ENCODE measurements at regions not wholly inside any gene's neighbourhood (a gene's known extent, or its start where the extent isn't known, plus 50 kb on each side); places are given as distances from the start of the nearest gene placed in this dataset.
"Not testable (repeated sequence)": the region's sequence is repeated elsewhere in the genome, so short reads cannot be mapped to it uniquely, and the experiment has no call there.

DNA sequence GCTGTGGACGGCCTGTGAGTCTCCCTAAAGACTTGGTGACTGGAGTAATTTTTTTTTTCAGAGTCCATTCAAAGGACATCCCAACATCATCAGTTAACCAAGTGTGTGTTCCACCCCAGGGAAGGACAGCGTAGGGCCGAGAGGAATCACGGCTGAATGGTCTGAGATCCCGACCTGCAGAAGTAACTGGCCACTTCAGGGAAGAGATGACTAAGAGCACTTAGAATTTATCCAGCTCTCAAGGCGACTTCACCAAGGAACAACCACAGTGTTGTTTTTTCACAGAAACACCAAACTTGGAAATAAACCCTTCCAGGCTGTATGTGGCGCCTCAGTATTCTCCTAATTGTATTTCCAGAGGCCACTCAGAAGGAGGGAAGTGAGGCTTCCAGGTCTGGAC lies 231.6 kb downstream of the FNDC1 start:
- no peaks in the 10 kb centered on the region for H3K4me1 Mint-ChIP-seq

DNA sequence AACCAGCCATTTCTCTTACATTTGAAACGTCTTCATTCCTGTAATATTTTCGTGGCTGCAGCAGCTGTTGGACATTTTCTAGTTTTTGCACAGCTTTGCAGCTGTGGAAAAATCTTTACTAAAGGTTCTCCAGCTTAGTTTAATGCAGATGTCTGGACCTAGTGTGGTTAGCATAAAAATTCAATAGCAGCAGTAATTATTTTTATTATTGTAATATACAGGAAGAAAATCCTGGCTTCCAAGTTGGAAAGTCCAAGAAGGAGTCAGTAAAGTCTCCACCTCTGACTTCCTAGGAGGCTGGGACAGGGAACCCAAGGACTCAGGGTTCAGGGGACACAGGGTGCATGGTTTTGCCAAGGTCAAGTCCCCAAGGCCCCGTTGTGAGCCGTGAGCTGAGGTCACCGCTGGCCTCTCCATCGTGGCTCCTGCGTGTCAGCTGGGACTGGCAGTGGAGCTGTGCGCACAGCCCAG lies 230.6 kb downstream of the FNDC1 start:
- Mint-ChIP-seq H3K9me3 (no peaks in the 10 kb centered on the region), H3K27me3 (ENCODE audit: low read depth) (peaks cover 16% of the 10 kb centered on the region), H3K4me3 (no peak overlapping the region), H3K27ac (ENCODE audit: unreplicated experiment) (no peak overlapping the region), H3K4me1 (no peaks in the 10 kb centered on the region), H3K36me3 (ENCODE audit: low read depth) (no peaks in the 10 kb centered on the region)
- DNase-seq (ENCODE audit: low read depth, low spot score), result no peak
- TF ChIP-seq, protein P1, sequence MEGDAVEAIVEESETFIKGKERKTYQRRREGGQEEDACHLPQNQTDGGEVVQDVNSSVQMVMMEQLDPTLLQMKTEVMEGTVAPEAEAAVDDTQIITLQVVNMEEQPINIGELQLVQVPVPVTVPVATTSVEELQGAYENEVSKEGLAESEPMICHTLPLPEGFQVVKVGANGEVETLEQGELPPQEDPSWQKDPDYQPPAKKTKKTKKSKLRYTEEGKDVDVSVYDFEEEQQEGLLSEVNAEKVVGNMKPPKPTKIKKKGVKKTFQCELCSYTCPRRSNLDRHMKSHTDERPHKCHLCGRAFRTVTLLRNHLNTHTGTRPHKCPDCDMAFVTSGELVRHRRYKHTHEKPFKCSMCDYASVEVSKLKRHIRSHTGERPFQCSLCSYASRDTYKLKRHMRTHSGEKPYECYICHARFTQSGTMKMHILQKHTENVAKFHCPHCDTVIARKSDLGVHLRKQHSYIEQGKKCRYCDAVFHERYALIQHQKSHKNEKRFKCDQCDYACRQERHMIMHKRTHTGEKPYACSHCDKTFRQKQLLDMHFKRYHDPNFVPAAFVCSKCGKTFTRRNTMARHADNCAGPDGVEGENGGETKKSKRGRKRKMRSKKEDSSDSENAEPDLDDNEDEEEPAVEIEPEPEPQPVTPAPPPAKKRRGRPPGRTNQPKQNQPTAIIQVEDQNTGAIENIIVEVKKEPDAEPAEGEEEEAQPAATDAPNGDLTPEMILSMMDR (conservative IDR thresholded peaks at IDR 0.05), result no peak

More for the DNA sequence above, 231.6 kb downstream of the FNDC1 start:
- Mint-ChIP-seq H3K27ac (ENCODE audit: unreplicated experiment) (no peak overlapping the region), H3K4me3 (no peak overlapping the region), H3K36me3 (ENCODE audit: low read depth) (no peaks in the 10 kb centered on the region), H3K9me3 (no peaks in the 10 kb centered on the region), H3K27me3 (ENCODE audit: low read depth) (peaks cover 9% of the 10 kb centered on the region)
- TF ChIP-seq, protein P1 (conservative IDR thresholded peaks at IDR 0.05), result no peak
- no peak for DNase-seq (ENCODE audit: low read depth, low spot score)

DNA sequence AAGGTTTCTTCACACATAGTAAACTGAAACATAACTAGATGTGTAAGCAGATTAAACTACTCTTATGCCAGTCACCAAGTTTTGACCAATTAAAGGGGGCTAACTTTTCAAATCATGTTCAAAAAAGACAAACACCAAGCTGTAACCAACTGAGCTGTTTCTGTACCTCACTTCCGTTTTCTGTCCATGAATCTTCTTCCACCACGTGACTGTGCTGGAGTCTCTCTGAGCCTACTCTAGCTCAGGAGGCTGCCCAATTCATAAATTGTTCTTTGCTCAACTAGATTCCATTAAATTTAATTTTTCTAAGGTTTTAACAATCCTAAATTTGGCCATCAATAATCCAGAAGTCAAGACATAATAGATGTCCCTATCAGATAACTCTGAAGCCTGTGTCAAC lies 229.4 kb downstream of the FNDC1 start:
- no peak overlapping the region for H3K27ac Mint-ChIP-seq (ENCODE audit: unreplicated experiment)
- no peak overlapping the region for H3K4me3 Mint-ChIP-seq
- no peak for DNase-seq (ENCODE audit: low read depth, low spot score)
- TF ChIP-seq, protein P1 (conservative IDR thresholded peaks at IDR 0.05), result no peak
- H3K4me1 Mint-ChIP-seq, result no peaks in the 10 kb centered on the region
- H3K36me3 Mint-ChIP-seq (ENCODE audit: low read depth), result no peaks in the 10 kb centered on the region
- no peaks in the 10 kb centered on the region for H3K9me3 Mint-ChIP-seq
- H3K27me3 Mint-ChIP-seq (ENCODE audit: low read depth), result peaks cover 15% of the 10 kb centered on the region

DNA sequence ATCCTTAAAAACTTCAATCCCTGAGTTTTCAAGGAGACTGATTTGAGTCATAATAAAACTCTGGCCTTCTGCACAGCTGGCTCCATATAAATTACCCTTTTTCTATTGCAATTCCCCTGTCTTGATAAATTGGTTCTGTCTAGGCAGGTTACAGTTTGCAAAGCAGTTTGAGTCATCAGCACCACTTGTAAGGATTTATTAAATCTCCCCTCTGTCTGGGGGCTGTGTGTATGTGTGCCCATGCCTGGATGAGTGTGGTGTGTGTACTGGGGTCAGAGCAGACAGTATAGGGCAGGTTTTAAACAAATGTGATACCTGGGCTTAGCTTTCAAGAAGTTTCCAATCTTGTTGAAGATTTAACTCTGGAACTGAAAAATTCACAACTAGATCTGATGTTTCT lies 228.6 kb downstream of the FNDC1 start:
- H3K27me3 Mint-ChIP-seq (ENCODE audit: low read depth), result peaks cover 17% of the 10 kb centered on the region
- H3K4me3 Mint-ChIP-seq, result no peak overlapping the region
- no peak for DNase-seq (ENCODE audit: low read depth, low spot score)
- no peak overlapping the region for H3K27ac Mint-ChIP-seq (ENCODE audit: unreplicated experiment)
- TF ChIP-seq, protein P1 (conservative IDR thresholded peaks at IDR 0.05), result no peak
- no peaks in the 10 kb centered on the region for H3K4me1 Mint-ChIP-seq
- peaks cover under 1% of the 10 kb centered on the region for H3K9me3 Mint-ChIP-seq
- H3K36me3 Mint-ChIP-seq (ENCODE audit: low read depth), result no peaks in the 10 kb centered on the region

DNA sequence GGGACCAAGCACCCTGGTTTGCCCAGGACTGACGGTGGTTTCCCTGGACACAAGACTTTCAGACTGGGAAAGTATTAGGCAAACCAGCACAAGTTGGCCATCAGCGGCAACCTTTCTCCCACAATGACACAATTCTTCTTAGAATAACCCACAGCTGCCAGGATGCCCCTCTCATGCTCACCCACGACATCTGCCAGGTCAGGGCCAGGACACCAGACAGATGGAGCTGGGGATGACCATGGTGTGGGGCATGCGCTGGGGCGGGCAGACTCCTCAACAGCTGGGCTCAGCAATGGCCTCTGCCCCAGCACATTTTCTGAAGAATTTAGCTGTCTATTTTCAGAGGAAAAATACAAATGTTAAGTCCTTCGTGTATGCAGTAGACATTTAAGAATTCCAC lies 226.4 kb downstream of the FNDC1 start:
- Mint-ChIP-seq H3K27me3 (ENCODE audit: low read depth) (peaks cover 33% of the 10 kb centered on the region), H3K36me3 (ENCODE audit: low read depth) (no peaks in the 10 kb centered on the region), H3K27ac (ENCODE audit: unreplicated experiment) (no peak overlapping the region), H3K4me3 (no peak overlapping the region), H3K4me1 (no peaks in the 10 kb centered on the region), H3K9me3 (peaks cover 3% of the 10 kb centered on the region)
- DNase-seq (ENCODE audit: low read depth, low spot score), result no peak
- TF ChIP-seq, protein P1 (conservative IDR thresholded peaks at IDR 0.05), result no peak

DNA sequence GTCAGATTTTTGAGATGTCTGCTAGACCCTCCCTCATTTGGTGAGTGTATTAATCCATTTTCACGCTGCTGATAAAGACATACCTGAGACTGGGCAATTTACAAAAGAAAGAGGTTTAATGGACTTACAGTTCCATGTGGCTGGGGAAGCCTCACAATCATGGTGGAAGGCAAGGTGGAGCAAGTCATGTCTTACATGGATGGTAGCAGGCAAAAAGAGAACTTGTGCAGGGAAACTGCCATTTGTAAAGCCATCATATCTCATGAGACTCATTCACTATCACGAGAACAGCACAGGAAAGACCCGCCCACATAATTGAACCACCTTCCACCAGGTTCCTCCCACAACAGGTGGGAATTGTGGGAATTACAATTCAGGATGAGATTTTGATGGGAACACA lies 223.5 kb downstream of the FNDC1 start:
- not testable (repeated sequence) for DNase-seq (ENCODE audit: low read depth, low spot score); H3K9me3 Mint-ChIP-seq; H3K36me3 Mint-ChIP-seq (ENCODE audit: low read depth); H3K4me3 Mint-ChIP-seq; H3K27ac Mint-ChIP-seq (ENCODE audit: unreplicated experiment); H3K4me1 Mint-ChIP-seq
- H3K27me3 Mint-ChIP-seq (ENCODE audit: low read depth), result peaks cover 58% of the 10 kb centered on the region

All from neural crest cell (in vitro differentiated cells).